ENCODE measurements at regions not wholly inside any gene's neighbourhood (a gene's known extent, or its start where the extent isn't known, plus 50 kb on each side); places are given as distances from the start of the nearest gene placed in this dataset.

- no peaks in the 10 kb centered on the region for H3K27me3 ChIP-seq (ENCODE audit: control insufficient read depth in 1 of 2, insufficient read depth in 2 of 2, low read length in 2 of 2)
- H2AFZ ChIP-seq (ENCODE audit: low read length): no peak overlapping the region
- no peaks in the 10 kb centered on the region for H4K20me1 ChIP-seq (ENCODE audit: insufficient read depth, low read length)
- WGBS (ENCODE audit: low lambda C conversion rate): no CpG with 5 or more reads among the region's 1 CpG
- H3K4me1 ChIP-seq (ENCODE audit: insufficient read depth, low read length): no peaks in the 10 kb centered on the region
- in situ Hi-C loops (cut with HindIII; ENCODE audit: extremely low pct_ligation_motif_present, low pct_unique_long_range_greater_than_20kb): no loop called here
- no peak overlapping the region for H3K9ac ChIP-seq (ENCODE audit: insufficient read depth, low read depth, low read length)
- no peak overlapping the region for H3K4me3 ChIP-seq (replicated peaks in 1 of 3; ENCODE audit: insufficient read depth in 1 of 3, low read depth in 2 of 3, low read length in 3 of 3)
- ChIA-PET CTCF (ENCODE audit: low intra/inter-chr PET ratio, low total read pairs) (no interaction called here), POLR2A (no interaction called here)
- intact Hi-C loops (cut with micrococcal nuclease; ENCODE audit: unreplicated experiment): no loop called here
- FAIRE-seq (no peak), ATAC-seq (no peak), DNase-seq (ENCODE audit: low spot score) (no peak)
- no peak overlapping the region for H3K4me2 ChIP-seq (ENCODE audit: low read depth, low read length)
- no peaks in the 10 kb centered on the region for H3K9me3 ChIP-seq (ENCODE audit: low read length)
- no peaks in the 10 kb centered on the region for H3K79me2 ChIP-seq (ENCODE audit: insufficient read depth, low read length)
- H3K27ac ChIP-seq (ENCODE audit: extremely low read length, insufficient read depth, low read length): no peak overlapping the region
- TF ChIP-seq THAP9 (CRISPR knock-in tag; IDR thresholded peaks at IDR 0.05; ENCODE audit: borderline replicate concordance) (no peak), REL (CRISPR knock-in tag; conservative IDR thresholded peaks at IDR 0.05) (no peak), LBX2 (CRISPR knock-in tag; IDR thresholded peaks at IDR 0.05; ENCODE audit: borderline replicate concordance) (no peak)
- TF ChIP-seq, protein P1, sequence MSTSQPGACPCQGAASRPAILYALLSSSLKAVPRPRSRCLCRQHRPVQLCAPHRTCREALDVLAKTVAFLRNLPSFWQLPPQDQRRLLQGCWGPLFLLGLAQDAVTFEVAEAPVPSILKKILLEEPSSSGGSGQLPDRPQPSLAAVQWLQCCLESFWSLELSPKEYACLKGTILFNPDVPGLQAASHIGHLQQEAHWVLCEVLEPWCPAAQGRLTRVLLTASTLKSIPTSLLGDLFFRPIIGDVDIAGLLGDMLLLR (CRISPR knock-in tag; IDR thresholded peaks at IDR 0.05): no peak
- no TSS peak for BruUV-seq (replicated peaks)
- no peaks in the 10 kb centered on the region for H3K36me3 ChIP-seq (replicated peaks in 1 of 2; ENCODE audit: control insufficient read depth in 1 of 2, insufficient read depth in 2 of 2, low read length in 2 of 2)
Measured at GRCh38 chrX:69371159-69371558, 133.0 kb upstream of the NALF2 start.

DNA sequence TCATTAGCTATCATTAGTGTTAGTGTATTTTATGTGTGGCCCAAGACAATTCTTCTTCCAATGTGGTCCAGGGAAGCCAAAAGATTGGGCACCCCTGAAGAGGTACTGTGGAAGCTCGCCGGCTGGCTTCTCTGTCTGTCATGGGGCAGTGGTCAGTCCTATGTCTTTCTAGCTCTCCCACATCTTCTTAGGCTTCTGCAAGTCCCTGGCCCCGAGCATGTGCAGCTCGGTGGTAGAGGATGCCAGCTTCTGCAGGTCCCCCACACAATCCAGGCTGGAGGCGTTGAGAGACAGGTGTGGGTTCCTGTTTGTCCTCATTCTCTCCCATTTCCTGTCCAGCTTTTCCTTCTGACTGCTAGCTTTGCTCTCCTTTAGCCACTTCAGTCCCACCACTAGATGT lies 134.1 kb upstream of the NALF2 start:
- no peaks in the 10 kb centered on the region for H3K27me3 ChIP-seq (ENCODE audit: control insufficient read depth in 1 of 2, insufficient read depth in 2 of 2, low read length in 2 of 2)
- intact Hi-C loops (cut with micrococcal nuclease; ENCODE audit: unreplicated experiment): no loop called here
- POLR2A ChIA-PET: no interaction called here
- H4K20me1 ChIP-seq (ENCODE audit: insufficient read depth, low read length): no peaks in the 10 kb centered on the region
- no TSS peak for BruUV-seq (replicated peaks)
- CTCF ChIA-PET (ENCODE audit: low intra/inter-chr PET ratio, low total read pairs): no interaction called here
- H3K4me3 ChIP-seq (replicated peaks in 1 of 3; ENCODE audit: insufficient read depth in 1 of 3, low read depth in 2 of 3, low read length in 3 of 3): no peak overlapping the region
- no peak for ATAC-seq
- H2AFZ ChIP-seq (ENCODE audit: low read length): no peak overlapping the region
- FAIRE-seq: no peak
- 24% methylated on average over 5 of the region's 5 CpGs for WGBS (ENCODE audit: low lambda C conversion rate)
- no peaks in the 10 kb centered on the region for H3K36me3 ChIP-seq (replicated peaks in 1 of 2; ENCODE audit: control insufficient read depth in 1 of 2, insufficient read depth in 2 of 2, low read length in 2 of 2)
- H3K27ac ChIP-seq (ENCODE audit: extremely low read length, insufficient read depth, low read length): no peak overlapping the region
- no peaks in the 10 kb centered on the region for H3K9me3 ChIP-seq (ENCODE audit: low read length)
- TF ChIP-seq MZF1 (CRISPR knock-in tag; IDR thresholded peaks at IDR 0.05; ENCODE audit: borderline replicate concordance) (no peak), ZNF552 (CRISPR knock-in tag; IDR thresholded peaks at IDR 0.05; ENCODE audit: borderline replicate concordance) (no peak), CHD2 (IDR thresholded peaks at IDR 0.05; ENCODE audit: low read depth, low read length) (no peak), YEATS2 (CRISPR knock-in tag; IDR thresholded peaks at IDR 0.05; ENCODE audit: borderline replicate concordance) (no peak), ZNF761 (CRISPR knock-in tag; conservative IDR thresholded peaks at IDR 0.05) (no peak), NAIF1 (CRISPR knock-in tag; IDR thresholded peaks at IDR 0.05; ENCODE audit: borderline replicate concordance) (no peak), KDM3A (CRISPR knock-in tag; IDR thresholded peaks at IDR 0.05; ENCODE audit: low read depth) (no peak), KLF16 (CRISPR knock-in tag; IDR thresholded peaks at IDR 0.05) (no peak), PRMT3 (CRISPR knock-in tag; IDR thresholded peaks at IDR 0.05; ENCODE audit: borderline replicate concordance, low read depth) (no peak), ZFP62 (CRISPR knock-in tag; IDR thresholded peaks at IDR 0.05) (no peak), RCOR2 (CRISPR knock-in tag; IDR thresholded peaks at IDR 0.05) (no peak), STAG1 (CRISPR knock-in tag; IDR thresholded peaks at IDR 0.05) (no peak)
- no peak overlapping the region for H3K4me2 ChIP-seq (ENCODE audit: low read depth, low read length)
- no peak overlapping the region for H3K9ac ChIP-seq (ENCODE audit: insufficient read depth, low read depth, low read length)
- H3K79me2 ChIP-seq (ENCODE audit: insufficient read depth, low read length): no peaks in the 10 kb centered on the region
- DNase-seq (ENCODE audit: low spot score): no peak
- in situ Hi-C loops (cut with HindIII; ENCODE audit: extremely low pct_ligation_motif_present, low pct_unique_long_range_greater_than_20kb): no loop called here
- no peaks in the 10 kb centered on the region for H3K4me1 ChIP-seq (ENCODE audit: insufficient read depth, low read length)

Data from HepG2 (cell line).